Mucosa of stomach (tissue), 1 donor: ENCODE measurements at regions not wholly inside any gene's neighbourhood (a gene's known extent, or its start where the extent isn't known, plus 50 kb on each side); places are given as distances from the start of the nearest gene placed in this dataset.

ENCODE experiments used
- H3K27me3 ChIP-seq: one replicate; pipeline ENCODE4 v1.7.0; 2013; ENCODE audit warnings: mild to moderate bottlenecking, low read length; ENCODE audit not compliant: control insufficient read depth, insufficient read depth
- H3K36me3 ChIP-seq: one replicate; pipeline ENCODE4 v1.7.0; 2013; ENCODE audit warnings: low read length; ENCODE audit not compliant: control insufficient read depth, insufficient read depth
- H3K4me1 ChIP-seq: one replicate; pipeline ENCODE4 v1.7.0; 2013; ENCODE audit warnings: mild to moderate bottlenecking, low read length; ENCODE audit not compliant: control insufficient read depth, insufficient read depth
- H3K4me3 ChIP-seq: one replicate; pipeline ENCODE4 v1.7.0; 2013; ENCODE audit warnings: low read length
- H3K9ac ChIP-seq: one replicate; pipeline ENCODE4 v1.7.0; 2013; ENCODE audit warnings: mild to moderate bottlenecking, low read length, moderate library complexity
- H3K9me3 ChIP-seq: one replicate; pipeline ENCODE4 v1.7.0; 2013; ENCODE audit warnings: mild to moderate bottlenecking, low read length, moderate library complexity; ENCODE audit not compliant: control insufficient read depth
- donor health status: Pancreatic carcinoma.

DNA sequence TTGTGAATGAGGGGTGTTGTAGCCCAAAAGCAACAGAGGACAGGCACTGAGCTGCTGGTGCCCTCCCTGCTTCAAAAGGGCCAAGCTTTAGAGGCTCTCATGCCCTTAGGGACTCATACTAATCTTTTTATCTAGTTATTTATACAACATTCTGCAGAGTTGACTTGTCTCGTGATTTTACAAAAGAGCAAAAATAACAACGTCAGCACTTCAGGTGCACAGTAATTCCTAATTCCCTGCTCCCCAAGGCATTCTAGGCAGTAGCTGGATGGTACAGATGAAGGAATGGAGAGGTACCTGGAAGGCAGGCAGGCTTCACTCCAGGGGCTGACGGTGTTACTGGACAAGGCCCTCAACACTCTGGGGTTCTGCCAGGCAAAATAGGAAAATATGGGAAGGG is 406.7 kb upstream of the CCL2 start:
- Histone ChIP-seq H3K27me3 (no peaks in the 10 kb centered on the region), H3K4me1 (no peaks in the 10 kb centered on the region), H3K4me3 (no peak overlapping the region), H3K9ac (no peak overlapping the region), H3K9me3 (no peaks in the 10 kb centered on the region), H3K36me3 (no peaks in the 10 kb centered on the region)

DNA sequence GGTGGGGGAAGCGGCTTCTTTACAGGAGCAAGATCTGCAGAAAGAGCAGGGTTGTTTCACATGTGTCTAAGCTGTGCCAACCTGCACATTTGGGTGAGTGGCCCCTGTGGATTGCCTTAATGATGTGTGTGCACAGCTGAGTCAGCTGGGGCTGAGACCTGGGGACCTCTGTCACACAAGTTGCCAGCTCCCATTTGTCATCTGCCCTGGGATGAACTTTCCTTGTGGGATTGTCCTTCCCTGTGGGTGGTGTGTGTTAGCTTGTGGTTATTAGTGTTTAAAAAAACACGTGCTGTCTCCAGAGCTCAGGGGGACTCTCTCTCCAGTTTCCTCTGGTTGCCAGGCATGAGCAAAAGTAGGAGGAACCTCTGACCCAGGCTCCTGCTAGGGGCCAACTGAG is 400.5 kb upstream of the CCL2 start:
- H3K9me3 ChIP-seq: no peaks in the 10 kb centered on the region
- H3K36me3 ChIP-seq: no peaks in the 10 kb centered on the region
- H3K4me1 ChIP-seq: no peaks in the 10 kb centered on the region
- no peak overlapping the region for H3K4me3 ChIP-seq
- no peak overlapping the region for H3K9ac ChIP-seq
- H3K27me3 ChIP-seq: no peaks in the 10 kb centered on the region

DNA sequence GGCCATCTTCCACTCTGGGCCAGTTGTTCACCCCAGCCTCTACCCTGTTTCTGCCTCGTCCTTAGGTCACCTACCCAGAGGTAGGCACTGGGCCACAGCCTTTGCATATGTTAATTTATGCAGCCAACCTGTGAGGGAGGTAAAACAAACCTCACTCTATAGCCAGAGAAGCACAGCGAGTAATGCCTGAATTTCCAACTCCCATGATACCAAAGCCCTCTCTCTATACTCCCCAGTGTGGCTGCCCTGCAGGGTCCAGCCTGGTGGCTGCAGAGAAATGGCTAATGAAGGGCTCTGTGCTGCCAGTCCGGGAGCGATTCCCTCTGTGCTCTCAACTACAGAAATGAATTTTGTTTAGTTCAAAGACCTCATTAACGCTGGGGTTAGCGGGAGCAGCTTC is 397.0 kb upstream of the CCL2 start:
- no peaks in the 10 kb centered on the region for H3K36me3 ChIP-seq
- no peaks in the 10 kb centered on the region for H3K9me3 ChIP-seq

DNA sequence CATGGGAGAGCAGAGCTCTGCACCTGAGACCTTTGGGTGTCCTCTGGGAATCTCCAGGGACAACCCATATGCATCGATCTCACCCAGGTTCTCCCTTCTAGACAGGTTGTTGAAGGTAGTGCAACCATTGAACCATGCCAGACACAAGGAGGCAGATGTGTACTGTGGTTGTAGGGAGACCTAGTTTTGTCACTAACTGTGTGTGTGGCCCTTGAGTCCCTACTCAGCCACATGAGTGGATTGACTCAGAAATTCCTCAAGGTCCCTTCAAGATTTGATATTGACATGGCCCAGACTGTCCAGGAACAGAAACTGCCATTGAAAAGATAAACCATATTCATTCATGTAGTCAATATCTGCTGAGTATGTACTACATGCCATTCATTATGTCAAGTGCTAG is 396.4 kb upstream of the CCL2 start:
- H3K4me1 ChIP-seq: no peaks in the 10 kb centered on the region
- no peak overlapping the region for H3K4me3 ChIP-seq
- H3K9ac ChIP-seq: no peak overlapping the region
- H3K9me3 ChIP-seq: no peaks in the 10 kb centered on the region
- no peaks in the 10 kb centered on the region for H3K27me3 ChIP-seq
- H3K36me3 ChIP-seq: no peaks in the 10 kb centered on the region

More for the DNA sequence above, 397.0 kb upstream of the CCL2 start:
- no peaks in the 10 kb centered on the region for H3K4me1 ChIP-seq
- no peak overlapping the region for H3K9ac ChIP-seq
- H3K27me3 ChIP-seq: no peaks in the 10 kb centered on the region
- H3K4me3 ChIP-seq: no peak overlapping the region

DNA sequence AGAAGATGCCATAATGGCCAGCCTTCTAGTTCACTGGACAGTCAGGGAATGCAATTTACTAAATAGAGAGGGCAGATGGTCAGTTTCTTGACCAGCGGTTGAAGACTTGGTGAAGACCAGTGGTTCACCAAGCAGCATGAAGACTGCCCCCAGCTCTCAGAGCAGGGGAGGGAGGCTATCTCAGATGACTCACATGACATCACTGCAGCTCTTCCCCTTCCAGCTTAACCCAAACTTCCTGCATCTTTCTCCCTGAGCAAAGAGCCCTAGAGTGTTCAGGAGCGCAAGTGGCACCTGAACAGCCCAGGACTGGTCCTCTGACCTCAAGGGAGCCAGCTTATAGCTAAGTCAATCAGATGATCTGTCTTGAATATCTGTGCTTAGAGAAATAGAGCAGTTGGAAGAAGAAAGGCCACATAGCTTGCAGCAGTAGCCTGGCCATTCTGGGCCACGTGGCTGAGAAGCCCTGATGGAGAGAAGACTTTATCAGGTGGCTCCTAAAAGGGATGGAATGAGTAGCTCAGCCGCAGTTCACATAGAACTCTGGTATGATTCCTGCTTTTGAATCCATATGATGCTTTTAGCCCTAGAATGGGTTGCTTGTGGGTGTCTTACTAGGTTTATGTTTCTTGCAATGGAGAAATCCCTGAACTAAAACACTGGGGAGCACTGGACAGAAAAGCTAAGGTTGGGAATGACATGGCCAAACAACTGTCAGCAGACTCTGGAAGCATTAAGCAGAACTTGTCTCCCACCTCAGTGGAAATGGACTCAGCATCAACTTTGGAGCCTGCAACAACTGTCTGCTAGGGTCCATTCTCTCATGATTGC is 392.1 kb upstream of the CCL2 start:
- Histone ChIP-seq H3K9ac (no peak overlapping the region), H3K4me3 (no peak overlapping the region), H3K27me3 (no peaks in the 10 kb centered on the region), H3K9me3 (no peaks in the 10 kb centered on the region), H3K4me1 (no peaks in the 10 kb centered on the region), H3K36me3 (no peaks in the 10 kb centered on the region)

DNA sequence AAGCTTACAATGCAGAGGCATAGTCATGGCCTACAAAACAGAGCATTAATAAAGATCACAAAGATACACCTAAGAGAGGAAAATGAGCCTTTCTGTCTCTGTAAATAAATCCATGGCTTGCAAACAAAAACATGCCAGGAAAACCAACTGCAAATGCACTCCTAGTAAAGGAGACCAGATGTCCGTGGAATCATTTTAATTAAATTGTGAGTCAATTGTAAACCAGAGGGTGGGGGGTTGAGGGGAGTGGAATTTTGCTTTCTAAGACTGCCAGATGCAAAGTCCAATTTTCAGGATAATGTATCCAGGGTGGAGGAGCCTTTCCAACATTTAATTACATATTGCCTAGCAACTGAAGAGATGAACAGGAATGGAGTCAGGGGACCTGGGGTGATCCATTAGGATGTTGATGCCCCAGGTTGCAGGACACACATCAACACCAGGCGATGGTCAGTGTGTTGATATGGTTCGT is 390.3 kb upstream of the CCL2 start:
- H3K36me3 ChIP-seq: no peaks in the 10 kb centered on the region
- no peak overlapping the region for H3K9ac ChIP-seq
- no peaks in the 10 kb centered on the region for H3K4me1 ChIP-seq
- no peaks in the 10 kb centered on the region for H3K27me3 ChIP-seq
- no peaks in the 10 kb centered on the region for H3K9me3 ChIP-seq
- H3K4me3 ChIP-seq: no peak overlapping the region

DNA sequence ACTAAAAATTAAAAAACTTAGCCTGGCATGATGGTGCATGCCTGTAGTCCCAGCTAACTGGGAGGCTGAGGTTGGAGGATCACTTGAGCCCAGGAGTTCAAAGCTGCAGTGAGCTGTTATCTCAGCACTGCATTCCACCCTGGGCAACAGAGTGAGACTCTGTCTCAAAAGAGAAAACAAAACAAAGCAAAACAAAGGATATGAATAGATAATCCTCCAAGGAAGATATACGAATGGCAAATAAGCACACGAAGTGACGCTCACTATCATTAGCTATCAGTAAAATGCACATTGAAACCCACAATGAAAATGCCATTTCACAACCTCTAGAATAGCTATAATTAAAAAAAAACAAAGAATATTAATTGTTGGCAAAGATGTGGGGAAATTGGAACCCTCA is 386.2 kb upstream of the CCL2 start:
- no peak overlapping the region for H3K9ac ChIP-seq
- peaks cover 3% of the 10 kb centered on the region for H3K27me3 ChIP-seq
- no peaks in the 10 kb centered on the region for H3K9me3 ChIP-seq
- H3K36me3 ChIP-seq: no peaks in the 10 kb centered on the region
- no peak overlapping the region for H3K4me3 ChIP-seq
- no peaks in the 10 kb centered on the region for H3K4me1 ChIP-seq

DNA sequence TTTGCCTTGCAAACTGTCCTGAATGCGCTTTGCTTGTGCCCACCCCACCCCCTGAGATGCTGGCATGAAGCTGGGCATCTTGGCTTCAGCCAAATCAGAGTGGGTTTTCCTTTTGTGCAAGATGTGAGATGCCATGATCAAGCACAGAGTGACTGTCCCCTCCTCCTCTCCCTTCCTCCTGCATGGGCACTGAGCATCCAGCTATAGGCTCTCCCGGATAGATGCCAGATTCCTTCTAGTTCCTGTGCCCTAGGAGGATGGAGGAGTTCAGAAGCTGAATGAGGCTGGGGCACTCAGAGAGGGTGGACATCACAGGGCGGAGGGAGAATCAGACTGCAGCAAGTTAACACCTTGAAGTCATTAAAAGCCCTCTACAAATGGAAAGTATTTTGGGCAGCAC is 384.1 kb upstream of the CCL2 start:
- Histone ChIP-seq H3K9ac (no peak overlapping the region), H3K36me3 (no peaks in the 10 kb centered on the region), H3K27me3 (peaks cover 3% of the 10 kb centered on the region), H3K4me3 (no peak overlapping the region), H3K9me3 (no peaks in the 10 kb centered on the region), H3K4me1 (no peaks in the 10 kb centered on the region)

DNA sequence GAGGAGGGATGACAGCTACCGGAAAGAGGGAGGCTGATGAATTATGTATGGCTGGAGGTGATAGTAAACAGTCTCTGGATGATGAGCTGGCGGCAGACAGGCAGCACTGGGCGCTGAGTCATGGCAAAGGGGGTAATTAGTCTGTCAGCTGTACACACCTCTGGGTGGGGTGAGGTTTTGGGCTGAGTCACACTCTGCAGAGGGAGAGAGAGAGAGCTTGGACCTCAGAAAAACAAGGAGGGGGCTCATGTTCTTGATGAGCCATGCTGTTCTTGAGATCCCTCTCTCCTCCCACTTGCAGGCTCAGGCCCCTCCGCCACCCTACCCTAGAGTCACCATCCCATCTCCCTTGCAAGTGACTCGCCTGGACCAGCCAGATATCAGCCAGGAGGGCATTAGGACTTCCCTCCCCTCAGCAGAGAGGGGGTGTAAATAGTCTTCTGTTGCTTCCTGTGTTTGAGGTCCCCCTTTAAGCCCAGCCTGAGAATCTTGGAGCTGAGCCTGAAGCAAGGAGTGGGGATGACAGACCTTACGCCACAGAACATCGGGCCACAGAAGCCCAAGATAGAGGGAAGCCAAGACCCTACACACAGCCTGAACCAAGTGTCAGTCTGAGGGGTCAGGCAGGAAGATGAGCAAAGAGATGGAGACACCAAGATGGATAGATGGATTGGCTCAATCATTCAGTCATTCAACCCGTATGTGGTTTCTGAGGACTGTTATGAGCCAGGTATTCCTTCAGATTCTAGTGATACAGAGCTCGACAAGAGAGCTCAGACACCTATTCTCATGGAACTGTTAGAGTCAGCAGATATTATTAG is 383.2 kb upstream of the CCL2 start:
- no peaks in the 10 kb centered on the region for H3K36me3 ChIP-seq
- H3K9ac ChIP-seq: no peak overlapping the region
- no peak overlapping the region for H3K4me3 ChIP-seq
- H3K9me3 ChIP-seq: no peaks in the 10 kb centered on the region
- peaks cover 3% of the 10 kb centered on the region for H3K27me3 ChIP-seq
- no peaks in the 10 kb centered on the region for H3K4me1 ChIP-seq

DNA sequence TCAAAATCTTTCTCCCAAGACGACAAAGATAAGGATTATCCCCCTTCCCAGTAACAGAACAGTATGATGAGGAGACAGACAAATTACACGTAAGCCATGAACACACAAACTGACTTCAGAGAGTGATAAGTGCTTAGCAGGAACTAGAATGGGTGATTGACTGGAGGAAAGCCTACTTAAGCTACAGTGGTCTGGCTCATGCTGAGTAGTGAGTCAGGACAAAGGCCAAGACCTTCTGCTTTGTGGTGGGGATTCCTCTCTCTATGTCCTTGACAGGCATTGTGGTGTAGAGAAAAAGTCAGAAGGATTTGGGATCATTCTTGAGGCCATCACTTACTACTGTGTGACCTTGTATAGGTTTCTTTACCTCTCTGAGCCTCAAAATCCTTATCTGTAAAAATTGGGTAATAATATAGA is 381.9 kb upstream of the CCL2 start:
- H3K9me3 ChIP-seq: no peaks in the 10 kb centered on the region
- H3K9ac ChIP-seq: no peak overlapping the region
- H3K36me3 ChIP-seq: no peaks in the 10 kb centered on the region
- no peak overlapping the region for H3K4me3 ChIP-seq
- no peaks in the 10 kb centered on the region for H3K4me1 ChIP-seq
- H3K27me3 ChIP-seq: peaks cover 3% of the 10 kb centered on the region

DNA sequence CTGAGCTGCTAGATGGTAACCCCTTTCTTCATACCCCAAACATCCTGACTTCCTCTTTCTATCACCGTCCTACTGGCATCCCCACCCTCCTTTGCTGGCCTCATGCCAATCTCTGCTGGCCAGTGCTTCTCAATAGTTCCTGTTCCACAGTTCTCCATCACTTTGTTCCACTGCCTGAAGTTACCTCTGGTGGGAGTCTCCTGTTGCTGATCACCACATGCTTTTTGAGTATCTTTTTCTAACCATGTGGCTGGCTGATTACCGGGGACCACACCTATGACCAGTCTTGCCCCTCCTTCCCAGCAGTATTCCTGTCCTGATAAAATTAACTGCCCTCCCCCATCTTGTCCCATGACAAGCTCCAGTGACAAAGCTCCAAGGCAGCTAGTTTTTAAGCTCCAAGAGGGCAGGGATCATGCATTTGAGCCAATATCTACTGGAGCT is 380.4 kb upstream of the CCL2 start:
- Histone ChIP-seq H3K4me1 (no peaks in the 10 kb centered on the region), H3K27me3 (peaks cover 3% of the 10 kb centered on the region), H3K9me3 (no peaks in the 10 kb centered on the region), H3K36me3 (no peaks in the 10 kb centered on the region), H3K9ac (no peak overlapping the region), H3K4me3 (no peak overlapping the region)

DNA sequence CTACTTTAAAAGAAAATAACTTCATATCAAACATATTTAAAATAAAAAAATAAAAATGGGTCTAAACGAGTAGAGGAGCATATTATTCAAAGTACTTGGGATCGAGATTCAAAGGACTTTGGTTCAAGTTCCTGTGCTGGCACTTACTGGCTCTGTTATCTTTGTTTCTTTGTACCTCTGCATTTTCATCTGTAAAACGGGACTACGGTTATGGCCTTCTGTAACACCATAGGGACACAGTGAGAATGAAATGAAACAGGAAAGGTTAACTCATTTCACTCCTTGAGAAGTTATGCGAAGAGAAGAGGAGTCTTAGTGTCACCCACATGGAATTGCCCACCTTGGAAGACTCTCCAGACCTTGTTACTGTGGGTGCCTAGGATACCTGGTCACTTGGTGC is 379.1 kb upstream of the CCL2 start:
- H3K36me3 ChIP-seq: no peaks in the 10 kb centered on the region
- H3K4me1 ChIP-seq: no peaks in the 10 kb centered on the region
- H3K27me3 ChIP-seq: peaks cover 3% of the 10 kb centered on the region
- no peak overlapping the region for H3K9ac ChIP-seq
- H3K4me3 ChIP-seq: no peak overlapping the region
- no peaks in the 10 kb centered on the region for H3K9me3 ChIP-seq
